ENCODE measurements at regions not wholly inside any gene's neighbourhood (a gene's known extent, or its start where the extent isn't known, plus 50 kb on each side); places are given as distances from the start of the nearest gene placed in this dataset.

GRCh38 chr11:29634244-29634643 lies 382.6 kb downstream of the KCNA4 start:
- Mint-ChIP-seq H3K27ac (ENCODE audit: unreplicated experiment) (no peak overlapping the region), H3K4me1 (ENCODE audit: low read depth, unreplicated experiment) (peaks cover 5% of the 10 kb centered on the region), H3K9me3 (ENCODE audit: unreplicated experiment) (peaks cover 2% of the 10 kb centered on the region), H3K27me3 (ENCODE audit: low read depth, unreplicated experiment) (no peaks in the 10 kb centered on the region), H3K36me3 (ENCODE audit: low read depth, unreplicated experiment) (no peaks in the 10 kb centered on the region), H3K4me3 (ENCODE audit: unreplicated experiment) (no peak overlapping the region)
- Histone ChIP-seq H3K27me3 (ENCODE audit: insufficient read depth, low read length) (no peaks in the 10 kb centered on the region), H3K9me3 (ENCODE audit: insufficient read depth, low read depth, low read length) (no peaks in the 10 kb centered on the region), H3K4me2 (ENCODE audit: low read length) (no peak overlapping the region), H2AFZ (ENCODE audit: low read depth, low read length) (no peak overlapping the region), H3K4me1 (ENCODE audit: insufficient read depth, low read length) (no peaks in the 10 kb centered on the region), H3K4me3 (ENCODE audit: insufficient read depth, low read depth, low read length) (no peak overlapping the region), H3K27ac (ENCODE audit: low read depth, low read length) (no peak overlapping the region), H4K20me1 (ENCODE audit: insufficient read depth, low read length) (no peaks in the 10 kb centered on the region), H3K36me3 (ENCODE audit: insufficient read depth, low read length) (no peaks in the 10 kb centered on the region), H3K9ac (ENCODE audit: low read length) (no peak overlapping the region), H3K79me2 (ENCODE audit: insufficient read depth, low read length) (no peaks in the 10 kb centered on the region)
- FAIRE-seq, result no peak
- no peak for DNase-seq (ENCODE audit: low read depth)
- TF ChIP-seq EZH2 (IDR thresholded peaks at IDR 0.05; ENCODE audit: insufficient read depth, low read length) (no peak), CTCF (IDR thresholded peaks at IDR 0.05; ENCODE audit: insufficient read depth, low read depth, low read length) (peak; percentile 20)

GRCh38 chr11:29629286-29629685 lies 387.5 kb downstream of the KCNA4 start:
- Histone ChIP-seq H3K9ac (ENCODE audit: low read length) (no peak overlapping the region), H3K27ac (ENCODE audit: low read depth, low read length) (peak overlapping the region; percentile 4), H3K27me3 (ENCODE audit: insufficient read depth, low read length) (no peaks in the 10 kb centered on the region), H4K20me1 (ENCODE audit: insufficient read depth, low read length) (no peaks in the 10 kb centered on the region), H3K4me2 (ENCODE audit: low read length) (peak overlapping the region; percentile 7), H3K4me3 (ENCODE audit: insufficient read depth, low read depth, low read length) (no peak overlapping the region), H3K4me1 (ENCODE audit: insufficient read depth, low read length) (no peaks in the 10 kb centered on the region), H3K79me2 (ENCODE audit: insufficient read depth, low read length) (no peaks in the 10 kb centered on the region), H3K9me3 (ENCODE audit: insufficient read depth, low read depth, low read length) (no peaks in the 10 kb centered on the region), H2AFZ (ENCODE audit: low read depth, low read length) (no peak overlapping the region), H3K36me3 (ENCODE audit: insufficient read depth, low read length) (no peaks in the 10 kb centered on the region)
- no peaks in the 10 kb centered on the region for H3K36me3 Mint-ChIP-seq (ENCODE audit: low read depth, unreplicated experiment)
- H3K27me3 Mint-ChIP-seq (ENCODE audit: low read depth, unreplicated experiment), result no peaks in the 10 kb centered on the region
- H3K4me3 Mint-ChIP-seq (ENCODE audit: unreplicated experiment), result no peak overlapping the region
- H3K27ac Mint-ChIP-seq (ENCODE audit: unreplicated experiment), result peak overlapping the region; percentile 47
- DNase-seq (ENCODE audit: low read depth) (peak; percentile 74), FAIRE-seq (no peak)
- peaks cover 2% of the 10 kb centered on the region for H3K9me3 Mint-ChIP-seq (ENCODE audit: unreplicated experiment)
- H3K4me1 Mint-ChIP-seq (ENCODE audit: low read depth, unreplicated experiment), result peaks cover 21% of the 10 kb centered on the region
- no peak for TF ChIP-seq CTCF (IDR thresholded peaks at IDR 0.05; ENCODE audit: insufficient read depth, low read depth, low read length)
- TF ChIP-seq EZH2 (IDR thresholded peaks at IDR 0.05; ENCODE audit: insufficient read depth, low read length), result no peak

- Histone ChIP-seq H3K27me3 (ENCODE audit: insufficient read depth, low read length) (no peaks in the 10 kb centered on the region), H3K4me1 (ENCODE audit: insufficient read depth, low read length) (no peaks in the 10 kb centered on the region), H3K9ac (ENCODE audit: low read length) (no peak overlapping the region), H3K4me2 (ENCODE audit: low read length) (no peak overlapping the region), H3K36me3 (ENCODE audit: insufficient read depth, low read length) (no peaks in the 10 kb centered on the region), H3K4me3 (ENCODE audit: insufficient read depth, low read depth, low read length) (no peak overlapping the region), H3K79me2 (ENCODE audit: insufficient read depth, low read length) (no peaks in the 10 kb centered on the region), H3K9me3 (ENCODE audit: insufficient read depth, low read depth, low read length) (no peaks in the 10 kb centered on the region), H4K20me1 (ENCODE audit: insufficient read depth, low read length) (no peaks in the 10 kb centered on the region), H3K27ac (ENCODE audit: low read depth, low read length) (no peak overlapping the region), H2AFZ (ENCODE audit: low read depth, low read length) (no peak overlapping the region)
- Mint-ChIP-seq H3K9me3 (ENCODE audit: unreplicated experiment) (peaks cover 2% of the 10 kb centered on the region), H3K27me3 (ENCODE audit: low read depth, unreplicated experiment) (no peaks in the 10 kb centered on the region), H3K4me3 (ENCODE audit: unreplicated experiment) (no peak overlapping the region), H3K27ac (ENCODE audit: unreplicated experiment) (peak overlapping the region; percentile 5), H3K4me1 (ENCODE audit: low read depth, unreplicated experiment) (peaks cover 22% of the 10 kb centered on the region), H3K36me3 (ENCODE audit: low read depth, unreplicated experiment) (no peaks in the 10 kb centered on the region)
- no peak for TF ChIP-seq EZH2 (IDR thresholded peaks at IDR 0.05; ENCODE audit: insufficient read depth, low read length)
- TF ChIP-seq CTCF (IDR thresholded peaks at IDR 0.05; ENCODE audit: insufficient read depth, low read depth, low read length), result no peak
- no peak for DNase-seq (ENCODE audit: low read depth)
- no peak for FAIRE-seq
These were observed 388.2 kb downstream of the KCNA4 start for GRCh38 chr11:29628609-29629008.
